HG03175 (cell line): ENCODE measurements at regions not wholly inside any gene's neighbourhood (a gene's known extent, or its start where the extent isn't known, plus 50 kb on each side); places are given as distances from the start of the nearest gene placed in this dataset.

ENCODE experiments used
- ATAC-seq: cut with Tn5 transposase; IDR thresholded peaks from one replicate; pipeline ENCODE4 v1.9.1; 2021; ENCODE audit warnings: mild to moderate bottlenecking, moderate library complexity; ENCODE audit not compliant: unreplicated experiment

GRCh38 chr4:11743976-11744375 lies 315.3 kb upstream of the HS3ST1 start:
- no peak for ATAC-seq

DNA sequence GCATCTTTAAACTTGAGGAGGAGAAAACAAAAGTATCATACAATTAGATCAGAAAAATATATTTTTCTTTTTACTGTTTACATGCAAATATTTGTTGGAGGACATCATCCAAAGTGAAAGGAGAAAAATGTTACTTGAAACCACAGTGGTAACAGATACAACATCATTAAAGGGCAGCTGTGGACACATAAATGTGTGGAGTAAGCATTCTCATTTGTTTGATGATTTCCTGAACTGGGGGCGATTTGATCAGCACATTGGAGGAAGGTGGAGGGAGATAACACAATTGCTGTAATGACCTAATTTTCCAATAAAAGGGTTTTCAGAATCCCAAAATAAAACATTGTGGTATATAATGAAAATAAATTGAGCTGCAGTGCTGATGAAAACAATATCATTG lies 314.5 kb upstream of the HS3ST1 start:
- no peak for ATAC-seq

DNA sequence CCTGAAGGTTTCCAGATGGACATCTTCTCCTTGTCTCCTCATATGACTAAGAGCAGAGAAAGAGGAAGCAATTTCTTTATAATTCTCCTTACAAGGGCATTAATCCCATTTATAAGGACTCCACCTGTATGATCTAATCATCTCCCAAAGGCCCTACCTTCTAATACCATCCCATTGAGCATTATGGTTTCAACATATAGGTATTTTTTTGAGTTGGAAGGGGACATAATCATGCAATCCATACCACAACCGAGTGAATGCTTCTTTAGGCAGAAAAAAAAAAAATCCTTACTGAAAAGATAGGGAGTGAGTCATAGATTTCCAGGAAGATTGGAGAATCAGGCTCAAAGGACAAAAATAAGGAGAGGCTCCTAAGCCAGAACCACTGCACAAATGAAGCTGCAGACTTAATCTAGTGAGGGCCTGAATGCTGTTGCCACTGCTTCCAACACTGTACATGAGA lies 312.5 kb upstream of the HS3ST1 start:
- ATAC-seq = no peak

DNA sequence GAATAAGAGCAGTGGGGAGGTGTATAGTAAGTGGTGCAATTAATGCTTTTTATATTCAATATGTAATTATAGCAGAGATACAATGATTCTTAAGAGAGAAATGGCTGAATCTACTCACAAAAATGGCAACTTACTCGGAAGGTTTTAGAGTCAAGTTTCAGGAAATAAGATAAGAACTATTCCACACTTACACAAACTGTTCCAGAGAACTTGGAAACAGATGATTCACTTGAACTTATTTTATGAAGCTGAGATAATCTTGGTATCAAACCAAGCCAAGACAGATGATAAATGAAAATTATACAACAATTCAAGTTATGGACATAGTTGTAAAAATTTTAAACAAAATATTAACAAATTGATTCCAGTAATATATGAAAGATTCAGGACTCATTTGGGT lies 311.3 kb upstream of the HS3ST1 start:
- no peak for ATAC-seq

GRCh38 chr4:11736978-11737377 lies 308.3 kb upstream of the HS3ST1 start:
- no peak for ATAC-seq

DNA sequence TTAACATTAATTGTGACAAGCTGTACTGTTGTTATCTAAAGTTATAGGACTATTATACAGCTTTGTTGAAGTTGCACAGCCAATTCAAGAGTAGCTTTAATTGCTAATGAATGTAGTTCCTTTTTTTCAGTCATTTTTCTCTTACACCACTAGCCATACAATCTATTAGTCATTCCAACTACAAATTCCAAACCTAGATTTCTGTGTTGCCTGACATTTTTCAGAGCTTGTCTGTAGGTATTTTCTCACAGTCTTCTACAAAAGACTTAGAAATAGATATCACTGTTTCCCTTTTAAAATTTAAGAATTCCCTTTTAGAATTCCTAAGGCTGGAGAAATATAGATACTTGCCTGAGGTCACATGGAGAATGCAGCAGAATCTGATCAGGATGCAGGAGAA lies 307.0 kb upstream of the HS3ST1 start:
- no peak for ATAC-seq

GRCh38 chr4:11732155-11732554 lies 303.5 kb upstream of the HS3ST1 start:
- ATAC-seq = no peak

GRCh38 chr4:11730545-11730944 lies 301.9 kb upstream of the HS3ST1 start:
- no peak for ATAC-seq

DNA sequence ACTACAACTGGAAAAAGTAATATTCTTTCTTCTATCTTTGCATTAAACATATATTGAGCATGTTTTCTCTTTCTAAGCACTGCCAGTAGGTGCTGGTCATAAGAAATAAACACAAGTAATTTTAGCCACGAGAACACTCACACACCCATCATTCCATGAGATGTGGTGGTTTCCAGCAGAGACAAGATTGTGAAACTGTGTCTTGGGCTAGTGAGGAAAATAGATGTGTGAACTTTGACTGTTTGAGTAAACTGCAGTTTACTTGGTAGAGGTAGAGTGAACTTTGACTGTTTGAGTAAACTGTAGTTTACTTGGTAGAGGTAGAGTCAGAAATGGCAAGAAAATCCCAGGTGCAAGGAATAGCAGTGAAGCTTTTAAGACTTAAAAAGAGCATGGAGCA lies 300.9 kb upstream of the HS3ST1 start:
- no peak for ATAC-seq

DNA sequence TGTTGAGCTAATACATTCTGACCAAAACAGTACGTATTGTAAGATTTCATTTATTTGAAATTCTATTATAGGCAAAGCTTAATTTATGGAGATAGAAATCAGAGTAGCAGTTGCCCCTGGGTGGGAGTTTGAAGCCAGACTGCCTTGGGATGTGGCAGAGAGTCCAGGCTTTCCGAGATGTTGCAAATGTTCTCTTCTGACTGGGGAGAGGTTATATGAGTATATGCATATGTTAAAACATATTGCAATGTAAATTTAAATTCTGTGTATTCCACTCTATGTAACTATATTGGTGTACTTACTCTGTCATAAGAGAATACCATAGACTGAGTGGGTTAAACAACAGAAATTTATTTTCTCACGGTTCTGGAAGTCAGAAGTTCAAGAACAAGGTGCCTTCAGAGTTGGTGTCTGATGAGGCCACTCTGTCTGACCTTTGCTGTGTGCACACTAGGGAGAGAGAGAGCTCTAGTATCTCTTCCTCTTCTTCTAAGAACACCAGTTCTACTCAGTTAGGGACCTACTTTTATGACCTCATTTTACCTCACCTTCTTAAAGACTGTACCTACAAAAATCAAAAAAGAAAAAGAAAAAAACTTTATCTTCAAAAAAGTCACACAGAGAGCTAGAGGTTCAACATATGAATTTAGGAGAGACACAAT lies 299.3 kb upstream of the HS3ST1 start:
- no peak for ATAC-seq

GRCh38 chr4:11724731-11725130 lies 296.0 kb upstream of the HS3ST1 start:
- ATAC-seq = no peak

DNA sequence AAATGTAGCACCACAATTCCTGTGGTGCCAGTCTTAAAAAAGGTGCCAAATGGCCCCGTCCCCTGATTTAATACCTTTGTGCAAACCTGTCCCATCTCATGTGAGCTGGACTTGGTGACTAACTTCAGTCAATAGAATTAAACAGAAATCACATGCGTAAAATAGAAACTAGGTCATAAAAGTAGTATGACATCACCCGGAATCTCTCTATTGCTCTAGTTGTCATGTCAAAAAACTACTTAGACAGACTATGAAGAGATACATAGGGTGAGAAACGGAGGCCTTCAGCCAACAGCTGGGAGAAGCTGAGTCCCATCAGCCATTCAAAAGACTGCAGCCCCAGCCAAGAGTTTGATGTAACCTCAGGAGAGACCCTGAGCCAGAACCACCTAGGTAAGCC lies 293.5 kb upstream of the HS3ST1 start:
- ATAC-seq = no peak

DNA sequence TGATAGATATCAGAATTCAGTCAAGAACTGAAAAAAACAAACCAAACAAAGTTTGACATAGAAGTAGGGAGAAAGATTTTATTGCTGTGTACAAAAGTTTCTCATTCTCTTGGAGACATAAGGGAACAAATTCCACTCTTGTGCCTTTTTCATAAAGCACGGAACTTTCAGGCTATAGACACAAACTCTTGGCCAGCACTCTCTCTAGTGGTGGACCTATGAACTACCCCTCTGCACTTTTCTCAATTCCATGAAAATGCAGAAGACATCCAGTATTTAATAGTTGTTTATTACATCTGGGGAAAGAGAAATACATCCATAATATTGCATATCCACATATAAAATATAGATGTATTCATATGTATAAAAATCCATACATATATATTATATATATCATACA lies 291.6 kb upstream of the HS3ST1 start:
- no peak for ATAC-seq

DNA sequence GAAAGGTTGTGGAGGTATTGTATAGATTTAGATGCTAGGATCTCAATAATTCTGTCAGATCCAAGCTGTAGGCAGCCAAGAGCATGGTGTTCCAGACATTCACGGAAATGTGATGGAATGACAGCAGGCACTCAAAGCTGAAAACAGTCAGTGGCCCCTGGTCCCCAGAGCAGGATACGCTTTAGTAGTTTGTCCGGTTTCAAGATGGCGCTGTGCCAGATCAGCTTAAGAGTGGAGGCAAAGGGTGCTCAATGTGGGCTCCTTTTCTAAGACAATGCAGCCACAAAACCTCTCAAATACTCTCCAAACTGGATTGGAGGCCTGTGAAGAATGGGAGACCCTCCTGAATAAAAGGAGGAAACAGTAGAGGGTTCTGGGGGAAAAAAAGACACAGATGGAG lies 291.2 kb upstream of the HS3ST1 start:
- no peak for ATAC-seq

DNA sequence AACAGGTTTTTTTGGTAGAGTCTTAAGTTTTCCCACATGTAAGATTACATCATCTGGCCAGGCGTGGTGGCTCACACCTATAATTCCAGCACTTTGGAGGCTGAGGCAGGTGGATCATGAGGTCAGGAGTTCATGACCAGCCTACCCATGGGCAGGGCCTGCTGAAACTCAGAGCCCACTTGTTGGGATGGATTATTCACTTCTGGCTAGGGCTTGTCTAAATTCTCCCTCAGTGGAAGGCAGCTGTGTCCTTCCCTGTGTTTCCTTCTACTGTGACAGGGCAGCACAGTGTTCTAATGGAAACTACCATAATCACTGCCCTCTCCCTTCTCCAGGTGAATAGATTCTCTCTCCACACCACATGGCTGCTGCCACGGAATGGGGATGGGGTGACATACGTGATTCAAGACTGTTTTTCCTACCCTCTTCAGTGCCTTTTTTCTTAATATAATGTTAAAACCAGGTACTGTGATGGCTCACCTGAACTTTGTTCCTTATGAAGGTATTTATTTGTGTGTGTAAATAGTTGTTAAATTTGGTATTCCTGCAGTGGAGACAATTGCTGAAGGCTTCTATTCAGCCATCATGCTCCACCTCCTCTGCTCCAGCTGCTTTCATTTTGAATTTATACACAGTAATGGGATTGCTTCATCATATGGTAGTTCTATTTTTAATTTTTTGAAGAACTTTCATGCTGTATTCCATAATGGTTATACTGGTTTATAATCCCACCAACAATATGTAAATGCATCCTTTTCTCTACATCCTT lies 287.2 kb upstream of the HS3ST1 start:
- no peak for ATAC-seq

DNA sequence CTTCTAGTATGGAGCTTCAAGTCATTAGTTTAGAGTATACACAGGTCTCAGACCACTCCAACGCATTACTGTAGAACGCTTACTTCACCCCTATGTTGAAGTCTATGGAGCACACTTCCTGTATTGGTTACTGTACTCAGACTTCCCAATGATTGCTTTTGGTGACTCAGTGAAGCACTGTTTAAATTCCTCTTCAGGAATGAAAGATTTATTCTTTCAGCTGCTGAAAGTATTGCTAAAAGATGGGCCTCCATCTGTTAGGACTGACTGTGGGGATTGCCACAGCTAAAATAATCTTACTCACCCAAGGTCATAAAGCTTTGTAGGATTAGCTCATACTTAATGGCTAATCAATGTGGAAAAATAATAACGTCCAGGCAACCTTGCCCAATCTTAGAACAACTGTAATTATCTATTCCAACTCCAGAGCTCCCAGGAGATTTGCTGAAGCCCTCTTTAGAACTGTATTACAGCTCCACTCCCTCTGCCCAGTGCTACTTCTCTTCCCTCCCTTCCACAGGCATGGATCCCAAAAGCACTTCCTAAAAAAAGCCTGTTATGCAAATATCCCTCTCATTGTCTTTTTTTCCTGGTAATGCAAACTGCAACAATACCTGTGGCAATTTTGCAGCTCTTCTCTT lies 281.9 kb upstream of the HS3ST1 start:
- no peak for ATAC-seq

GRCh38 chr4:11704186-11704830 lies 275.6 kb upstream of the HS3ST1 start:
- ATAC-seq = no peak

GRCh38 chr4:11702886-11703557 lies 274.3 kb upstream of the HS3ST1 start:
- ATAC-seq = no peak

- no peak for ATAC-seq
Measured at GRCh38 chr4:11701966-11702725, 273.5 kb upstream of the HS3ST1 start.

GRCh38 chr4:11700751-11701226 lies 272.1 kb upstream of the HS3ST1 start:
- no peak for ATAC-seq
